GM12892 (cell line): ENCODE measurements at regions not wholly inside any gene's neighbourhood (a gene's known extent, or its start where the extent isn't known, plus 50 kb on each side); places are given as distances from the start of the nearest gene placed in this dataset.

Experiments
- POLR2A ChIP-seq: IDR thresholded peaks from 2 replicates; pipeline ENCODE4 v1.6.1; 2011; ENCODE audit warnings: low read depth, low read length, control low read depth
- POLR2AphosphoS5 ChIP-seq: IDR thresholded peaks from 2 replicates; pipeline ENCODE4 v1.6.1; 2011; ENCODE audit warnings: low read depth, low read length, control low read depth

- no peak for TF ChIP-seq POLR2A
- TF ChIP-seq POLR2AphosphoS5, result no peak
These were observed 640.8 kb downstream of the XPNPEP1 start for GRCh38 chr10:109282510-109282909.
